ENCODE measurements at regions not wholly inside any gene's neighbourhood (a gene's known extent, or its start where the extent isn't known, plus 50 kb on each side); places are given as distances from the start of the nearest gene placed in this dataset.

- DNase-seq (no peak), FAIRE-seq (no peak), ATAC-seq (no peak)
- Histone ChIP-seq H3K4me3 (no peak overlapping the region), H3K36me3 (no peaks in the 10 kb centered on the region), H3K27me3 (no peaks in the 10 kb centered on the region), H3K27ac (no peak overlapping the region), H3K4me1 (no peaks in the 10 kb centered on the region), H3K9me3 (no peaks in the 10 kb centered on the region)
- intact Hi-C loops (cut with DNase I), result no loop called here
- 64 to 80% methylated on average over 4 of the region's 4 CpGs for WGBS, 2 donors
- TF ChIP-seq CTCF (IDR thresholded peaks at IDR 0.05), result no peak
These were observed 421.1 kb downstream of the PLOD2 start for GRCh38 chr3:145739926-145740325.

GRCh38 chr3:145750657-145751056 is 410.3 kb downstream of the PLOD2 start:
- 72 to 89% methylated on average over 2 of the region's 2 CpGs for WGBS, 2 donors
- FAIRE-seq (no peak), ATAC-seq (no peak)

DNA sequence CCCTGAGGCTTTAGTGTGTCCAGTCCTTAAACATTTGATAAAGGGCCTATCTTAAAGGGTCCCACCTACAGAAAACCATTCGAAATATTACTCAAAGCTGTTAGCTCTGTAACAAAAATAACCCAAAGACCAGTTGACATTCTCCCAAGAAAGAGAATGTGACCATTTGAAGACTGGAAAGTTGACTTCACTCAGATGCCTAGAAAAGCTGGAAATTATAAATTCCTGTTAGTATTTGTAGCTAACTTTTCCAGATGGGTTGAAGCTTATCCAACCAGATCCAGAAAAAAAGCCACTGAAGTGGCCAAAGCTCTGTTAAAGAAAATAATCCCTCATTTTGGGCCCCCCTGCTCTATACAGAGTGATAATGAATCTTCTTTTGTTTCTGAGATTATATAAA is 408.4 kb downstream of the PLOD2 start:
- no peaks in the 10 kb centered on the region for H3K27me3 ChIP-seq
- 50 to 59% methylated on average over 1 of the region's 1 CpG for WGBS, 2 donors
- intact Hi-C loops (cut with DNase I), result no loop called here
- H3K27ac ChIP-seq, result no peak overlapping the region
- no peaks in the 10 kb centered on the region for H3K36me3 ChIP-seq
- no peaks in the 10 kb centered on the region for H3K4me1 ChIP-seq
- ATAC-seq (no peak), DNase-seq (no peak), FAIRE-seq (no peak)
- H3K4me3 ChIP-seq, result no peak overlapping the region
- TF ChIP-seq CTCF (IDR thresholded peaks at IDR 0.05), result no peak
- H3K9me3 ChIP-seq, result no peaks in the 10 kb centered on the region

More at GRCh38 chr3:145750657-145751056, 410.3 kb downstream of the PLOD2 start:
- no peak overlapping the region for H3K4me3 ChIP-seq
- no peaks in the 10 kb centered on the region for H3K36me3 ChIP-seq
- DNase-seq, result no peak
- no peaks in the 10 kb centered on the region for H3K4me1 ChIP-seq
- no peak for TF ChIP-seq CTCF (IDR thresholded peaks at IDR 0.05)
- H3K27me3 ChIP-seq, result no peaks in the 10 kb centered on the region
- intact Hi-C loops (cut with DNase I), result no loop called here
- H3K9me3 ChIP-seq, result no peaks in the 10 kb centered on the region
- H3K27ac ChIP-seq, result no peak overlapping the region

- Histone ChIP-seq H3K9me3 (no peaks in the 10 kb centered on the region), H3K36me3 (no peaks in the 10 kb centered on the region), H3K27ac (no peak overlapping the region), H3K4me3 (no peak overlapping the region), H3K27me3 (no peaks in the 10 kb centered on the region), H3K4me1 (no peaks in the 10 kb centered on the region)
- no peak for DNase-seq
- TF ChIP-seq CTCF (IDR thresholded peaks at IDR 0.05), result no peak
- intact Hi-C loops (cut with DNase I), result no loop called here
- no peak for FAIRE-seq
- WGBS, 2 donors, result 65 to 70% methylated on average over 3 of the region's 3 CpGs
- ATAC-seq, result no peak
These were observed 406.2 kb downstream of the PLOD2 start for GRCh38 chr3:145754605-145755289.

GRCh38 chr3:145760036-145760435 is 400.9 kb downstream of the PLOD2 start:
- no peak for DNase-seq
- H3K9me3 ChIP-seq, result no peaks in the 10 kb centered on the region
- no peak for FAIRE-seq
- no peaks in the 10 kb centered on the region for H3K36me3 ChIP-seq
- no peak for TF ChIP-seq CTCF (IDR thresholded peaks at IDR 0.05)
- H3K4me1 ChIP-seq, result no peaks in the 10 kb centered on the region
- no peaks in the 10 kb centered on the region for H3K27me3 ChIP-seq
- no peak overlapping the region for H3K27ac ChIP-seq
- WGBS, 2 donors, result 79 to 84% methylated on average over 1 of the region's 1 CpG
- no peak overlapping the region for H3K4me3 ChIP-seq
- ATAC-seq, result no peak
- intact Hi-C loops (cut with DNase I), result no loop called here
